ENCODE measurements at regions not wholly inside any gene's neighbourhood (a gene's known extent, or its start where the extent isn't known, plus 50 kb on each side); places are given as distances from the start of the nearest gene placed in this dataset.

DNA sequence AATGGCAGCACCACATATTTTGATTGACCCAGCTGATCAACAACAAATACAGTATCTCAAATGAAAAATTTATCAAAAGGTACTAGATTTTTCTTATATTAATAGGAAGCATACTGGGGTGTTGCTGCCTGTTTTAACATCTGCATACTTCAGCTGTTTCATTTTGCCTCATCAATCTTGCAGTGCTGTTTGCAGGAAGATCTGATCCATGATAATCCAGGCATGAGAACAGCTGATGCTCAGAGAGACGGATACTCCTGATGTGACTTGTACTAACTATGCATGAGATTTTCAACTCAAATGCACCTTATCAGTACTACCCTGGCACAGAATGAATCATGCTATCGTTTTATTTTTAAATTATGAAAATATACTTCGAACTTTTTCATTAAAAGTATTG, 2136.8 kb downstream of the PCDH9 start:
- H3K9me3 ChIP-seq (ENCODE audit: control insufficient read depth in 5 of 5, low read length in 5 of 5): peaks cover 0 to 3% (median 0%) of the 10 kb centered on the region in 5 donors
- no peaks in the 10 kb centered on the region for H3K27me3 ChIP-seq (ENCODE audit: control insufficient read depth in 5 of 5, insufficient read depth in 4 of 5, low read length in 5 of 5)
- no peak overlapping the region for H3K4me3 ChIP-seq (ENCODE audit: low read depth in 1 of 5, low read length in 5 of 5)
- no peak overlapping the region for H3K9ac ChIP-seq (ENCODE audit: low read length in 5 of 5)
- H3K4me1 ChIP-seq (ENCODE audit: control insufficient read depth in 5 of 5, insufficient read depth in 5 of 5, low read length in 5 of 5): no peaks in the 10 kb centered on the region
- H3K27ac ChIP-seq (ENCODE audit: low read depth, low read length): no peak overlapping the region
- no peaks in the 10 kb centered on the region for H3K36me3 ChIP-seq (ENCODE audit: control insufficient read depth in 5 of 5, insufficient read depth in 5 of 5, low read length in 5 of 5)

DNA sequence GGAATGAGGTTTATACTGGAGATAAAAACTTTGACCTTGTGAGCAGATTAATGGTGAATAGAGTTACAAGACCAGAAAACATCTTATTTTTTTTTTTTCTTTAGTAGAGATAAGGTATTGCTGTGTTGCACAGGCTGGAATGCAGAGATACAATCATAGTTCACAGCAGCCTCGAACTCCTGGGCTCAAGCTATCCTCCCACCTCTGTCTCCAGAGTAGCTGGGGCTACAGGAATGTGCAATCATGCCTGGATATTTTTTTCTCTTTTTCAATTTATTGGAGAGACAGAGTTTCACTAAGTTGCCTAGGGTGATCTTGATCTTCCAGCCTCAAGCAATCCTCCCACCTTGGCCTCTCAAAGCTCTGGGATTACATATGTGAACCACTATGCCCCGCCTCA, 2139.1 kb downstream of the PCDH9 start:
- Histone ChIP-seq H3K4me1 (ENCODE audit: control insufficient read depth in 5 of 5, insufficient read depth in 5 of 5, low read length in 5 of 5) (no peaks in the 10 kb centered on the region), H3K9me3 (ENCODE audit: control insufficient read depth in 5 of 5, low read length in 5 of 5) (peaks cover 0 to 3% (median 0%) of the 10 kb centered on the region in 5 donors), H3K27me3 (ENCODE audit: control insufficient read depth in 5 of 5, insufficient read depth in 4 of 5, low read length in 5 of 5) (no peaks in the 10 kb centered on the region), H3K27ac (ENCODE audit: low read depth, low read length) (no peak overlapping the region), H3K9ac (ENCODE audit: low read length in 5 of 5) (no peak overlapping the region), H3K4me3 (ENCODE audit: low read depth in 1 of 5, low read length in 5 of 5) (no peak overlapping the region), H3K36me3 (ENCODE audit: control insufficient read depth in 5 of 5, insufficient read depth in 5 of 5, low read length in 5 of 5) (no peaks in the 10 kb centered on the region)

DNA sequence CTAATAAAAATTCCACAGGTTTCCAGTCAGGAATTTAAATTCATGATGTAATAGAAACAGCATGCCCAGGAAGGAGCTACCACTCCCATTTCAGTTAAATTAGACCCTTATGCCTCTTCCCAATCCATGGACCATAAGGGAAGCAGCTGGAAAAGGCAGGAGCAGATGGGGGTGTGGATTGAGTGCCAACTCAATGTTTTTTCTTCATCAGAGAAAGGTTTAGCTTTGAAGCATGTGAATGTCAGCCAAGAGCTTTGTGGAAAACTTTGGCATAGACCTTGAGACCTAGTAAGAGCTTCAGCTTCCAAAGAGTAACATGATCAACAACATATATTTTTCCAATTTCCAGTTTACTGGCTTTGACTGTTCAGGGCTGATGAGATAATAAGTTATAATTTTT, 2139.9 kb downstream of the PCDH9 start:
- Histone ChIP-seq H3K9ac (ENCODE audit: low read length in 5 of 5) (no peak overlapping the region), H3K4me3 (ENCODE audit: low read depth in 1 of 5, low read length in 5 of 5) (no peak overlapping the region), H3K4me1 (ENCODE audit: control insufficient read depth in 5 of 5, insufficient read depth in 5 of 5, low read length in 5 of 5) (no peaks in the 10 kb centered on the region), H3K27me3 (ENCODE audit: control insufficient read depth in 5 of 5, insufficient read depth in 4 of 5, low read length in 5 of 5) (no peaks in the 10 kb centered on the region), H3K9me3 (ENCODE audit: control insufficient read depth in 5 of 5, low read length in 5 of 5) (peaks cover 0 to 3% (median 0%) of the 10 kb centered on the region in 5 donors), H3K36me3 (ENCODE audit: control insufficient read depth in 5 of 5, insufficient read depth in 5 of 5, low read length in 5 of 5) (no peaks in the 10 kb centered on the region), H3K27ac (ENCODE audit: low read depth, low read length) (no peak overlapping the region)

DNA sequence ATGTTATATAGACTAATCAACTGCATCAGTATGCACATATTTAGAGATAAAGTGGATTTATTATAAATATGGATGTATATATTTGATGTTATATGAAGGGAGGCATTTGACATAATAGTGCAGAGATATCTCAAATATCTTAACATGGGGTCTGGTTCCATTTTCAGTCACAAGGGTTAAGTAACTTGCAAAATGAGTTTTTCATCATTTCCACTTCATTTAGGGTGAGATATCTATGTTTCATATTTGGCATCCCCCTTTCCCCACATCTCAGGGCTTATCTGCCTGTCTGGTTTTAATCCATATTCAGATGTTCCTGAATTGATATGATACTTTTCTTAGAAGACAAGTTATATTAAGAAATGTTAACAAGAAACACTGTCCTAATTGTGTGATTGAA, 2141.2 kb downstream of the PCDH9 start:
- Histone ChIP-seq H3K27ac (ENCODE audit: low read depth, low read length) (no peak overlapping the region), H3K9ac (ENCODE audit: low read length in 5 of 5) (no peak overlapping the region), H3K4me1 (ENCODE audit: control insufficient read depth in 5 of 5, insufficient read depth in 5 of 5, low read length in 5 of 5) (no peaks in the 10 kb centered on the region), H3K4me3 (ENCODE audit: low read depth in 1 of 5, low read length in 5 of 5) (no peak overlapping the region), H3K9me3 (ENCODE audit: control insufficient read depth in 5 of 5, low read length in 5 of 5) (peaks cover 0 to 3% (median 0%) of the 10 kb centered on the region in 5 donors), H3K27me3 (ENCODE audit: control insufficient read depth in 5 of 5, insufficient read depth in 4 of 5, low read length in 5 of 5) (no peaks in the 10 kb centered on the region), H3K36me3 (ENCODE audit: control insufficient read depth in 5 of 5, insufficient read depth in 5 of 5, low read length in 5 of 5) (no peaks in the 10 kb centered on the region)

DNA sequence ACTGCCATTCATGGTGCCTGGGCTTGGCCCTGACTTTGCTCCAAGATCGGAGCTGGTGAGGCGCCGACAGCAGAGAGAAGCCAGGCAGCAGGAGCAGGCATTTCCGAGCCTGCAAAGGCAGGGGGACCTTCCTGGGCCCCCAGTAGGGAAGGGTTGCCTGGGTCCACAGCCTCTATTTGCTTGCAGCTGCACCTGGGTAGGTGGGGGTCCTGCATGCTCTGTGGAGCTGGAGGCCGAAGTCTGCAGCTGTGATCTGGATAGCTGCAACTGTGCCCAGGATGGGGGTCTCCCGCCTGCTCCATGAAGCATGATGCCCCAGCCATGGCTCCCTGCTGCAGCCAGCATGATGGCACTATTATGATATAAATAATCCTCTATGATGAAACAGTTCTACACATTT, 2144.2 kb downstream of the PCDH9 start:
- no peaks in the 10 kb centered on the region for H3K4me1 ChIP-seq (ENCODE audit: control insufficient read depth in 5 of 5, insufficient read depth in 5 of 5, low read length in 5 of 5)
- H3K27ac ChIP-seq (ENCODE audit: low read depth, low read length): no peak overlapping the region
- no peaks in the 10 kb centered on the region for H3K36me3 ChIP-seq (ENCODE audit: control insufficient read depth in 5 of 5, insufficient read depth in 5 of 5, low read length in 5 of 5)
- H3K9ac ChIP-seq (ENCODE audit: low read length in 5 of 5): no peak overlapping the region
- peaks cover 0 to 6% (median 0%) of the 10 kb centered on the region in 5 donors for H3K9me3 ChIP-seq (ENCODE audit: control insufficient read depth in 5 of 5, low read length in 5 of 5)
- H3K4me3 ChIP-seq (ENCODE audit: low read depth in 1 of 5, low read length in 5 of 5): no peak overlapping the region
- H3K27me3 ChIP-seq (ENCODE audit: control insufficient read depth in 5 of 5, insufficient read depth in 4 of 5, low read length in 5 of 5): no peaks in the 10 kb centered on the region

DNA sequence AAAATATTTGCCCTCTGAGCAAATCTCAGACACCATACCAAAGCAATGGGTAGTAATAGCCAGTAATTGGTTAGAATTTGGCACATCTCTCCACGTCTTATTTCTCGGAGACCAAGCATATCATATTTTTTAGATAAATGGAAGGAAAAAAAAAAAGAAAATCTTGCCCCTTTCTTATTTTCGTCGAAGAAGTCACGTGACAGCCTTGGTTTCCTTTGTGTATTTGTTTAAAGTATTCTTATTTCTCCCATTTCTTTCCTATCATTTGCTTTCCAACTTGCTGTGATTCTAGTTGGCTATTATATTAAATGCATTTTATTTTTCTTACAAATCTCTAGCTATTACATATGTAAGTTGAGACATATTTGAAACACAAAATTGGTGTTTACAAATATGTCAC, 2155.9 kb downstream of the PCDH9 start:
- H3K27ac ChIP-seq (ENCODE audit: low read depth, low read length): no peak overlapping the region
- no peaks in the 10 kb centered on the region for H3K36me3 ChIP-seq (ENCODE audit: control insufficient read depth in 5 of 5, insufficient read depth in 5 of 5, low read length in 5 of 5)
- H3K9ac ChIP-seq (ENCODE audit: low read length in 5 of 5): no peak overlapping the region
- H3K4me3 ChIP-seq (ENCODE audit: low read depth in 1 of 5, low read length in 5 of 5): no peak overlapping the region
- H3K4me1 ChIP-seq (ENCODE audit: control insufficient read depth in 5 of 5, insufficient read depth in 5 of 5, low read length in 5 of 5): no peaks in the 10 kb centered on the region
- no peaks in the 10 kb centered on the region for H3K27me3 ChIP-seq (ENCODE audit: control insufficient read depth in 5 of 5, insufficient read depth in 4 of 5, low read length in 5 of 5)
- no peaks in the 10 kb centered on the region for H3K9me3 ChIP-seq (ENCODE audit: control insufficient read depth in 5 of 5, low read length in 5 of 5)

DNA sequence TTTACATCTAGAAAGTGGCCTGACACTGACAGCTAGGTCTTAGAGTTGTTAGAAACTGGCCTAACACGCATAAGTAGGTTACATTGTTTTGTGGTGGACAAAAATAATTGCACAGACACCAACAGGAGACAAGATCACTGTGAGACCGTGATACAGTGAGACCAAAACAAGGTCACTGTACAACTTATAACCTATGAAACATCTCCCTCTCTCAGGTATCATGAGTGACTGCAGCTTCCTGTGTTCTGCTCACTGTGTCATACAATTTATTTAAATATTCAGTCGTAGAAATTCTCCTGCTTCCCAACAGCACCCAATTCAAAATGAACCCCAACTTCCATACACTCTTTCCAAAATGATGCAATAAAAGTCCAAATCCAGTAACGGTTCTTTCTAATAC, 2165.2 kb downstream of the PCDH9 start:
- Histone ChIP-seq H3K4me3 (ENCODE audit: low read depth in 1 of 5, low read length in 5 of 5) (no peak overlapping the region), H3K27me3 (ENCODE audit: control insufficient read depth in 5 of 5, insufficient read depth in 4 of 5, low read length in 5 of 5) (no peaks in the 10 kb centered on the region), H3K9me3 (ENCODE audit: control insufficient read depth in 5 of 5, low read length in 5 of 5) (no peaks in the 10 kb centered on the region), H3K27ac (ENCODE audit: low read depth, low read length) (no peak overlapping the region), H3K36me3 (ENCODE audit: control insufficient read depth in 5 of 5, insufficient read depth in 5 of 5, low read length in 5 of 5) (no peaks in the 10 kb centered on the region), H3K9ac (ENCODE audit: low read length in 5 of 5) (no peak overlapping the region), H3K4me1 (ENCODE audit: control insufficient read depth in 5 of 5, insufficient read depth in 5 of 5, low read length in 5 of 5) (no peaks in the 10 kb centered on the region)

DNA sequence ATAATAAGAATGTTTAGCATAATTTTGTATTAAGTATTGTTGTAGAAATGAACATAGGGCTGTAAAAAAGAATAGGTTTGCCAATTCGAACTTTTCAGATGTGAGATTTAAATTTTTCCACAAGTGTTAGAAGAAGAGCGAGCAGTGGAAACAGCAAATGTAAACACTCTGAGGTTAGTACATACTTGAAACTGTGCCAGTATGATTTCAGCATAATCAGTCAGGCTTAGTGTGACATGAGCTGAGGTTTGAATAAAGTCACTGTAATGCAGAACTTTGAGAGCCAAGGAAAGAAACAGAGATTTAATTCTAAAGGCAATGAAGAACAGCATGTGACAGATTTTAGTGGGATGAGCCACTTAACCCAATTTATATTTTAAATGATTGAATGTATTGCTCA, 2166.4 kb downstream of the PCDH9 start:
- Histone ChIP-seq H3K4me3 (ENCODE audit: low read depth in 1 of 5, low read length in 5 of 5) (no peak overlapping the region), H3K9ac (ENCODE audit: low read length in 5 of 5) (no peak overlapping the region), H3K9me3 (ENCODE audit: control insufficient read depth in 5 of 5, low read length in 5 of 5) (no peaks in the 10 kb centered on the region), H3K27ac (ENCODE audit: low read depth, low read length) (no peak overlapping the region), H3K36me3 (ENCODE audit: control insufficient read depth in 5 of 5, insufficient read depth in 5 of 5, low read length in 5 of 5) (no peaks in the 10 kb centered on the region), H3K4me1 (ENCODE audit: control insufficient read depth in 5 of 5, insufficient read depth in 5 of 5, low read length in 5 of 5) (no peaks in the 10 kb centered on the region), H3K27me3 (ENCODE audit: control insufficient read depth in 5 of 5, insufficient read depth in 4 of 5, low read length in 5 of 5) (no peaks in the 10 kb centered on the region)

DNA sequence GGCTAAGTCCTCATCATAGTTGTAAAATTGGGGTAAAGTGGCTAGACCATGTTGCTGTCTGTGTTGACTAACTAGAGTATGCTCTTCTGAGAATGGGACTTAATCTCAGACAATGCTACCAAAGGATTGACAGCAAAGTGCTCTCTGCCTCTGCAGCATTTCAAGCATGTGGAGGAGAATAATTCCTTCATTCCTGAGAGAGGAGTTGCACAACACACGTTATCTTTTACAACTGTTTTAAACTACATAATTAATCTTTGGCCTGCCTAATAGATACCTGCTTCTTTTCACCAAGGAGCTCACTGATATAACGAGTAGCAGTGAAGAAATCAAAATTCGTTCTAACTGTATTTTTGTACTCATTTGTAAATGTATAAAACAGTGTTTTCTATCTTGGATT, 2172.2 kb downstream of the PCDH9 start:
- Histone ChIP-seq H3K36me3 (ENCODE audit: control insufficient read depth in 5 of 5, insufficient read depth in 5 of 5, low read length in 5 of 5) (no peaks in the 10 kb centered on the region), H3K27me3 (ENCODE audit: control insufficient read depth in 5 of 5, insufficient read depth in 4 of 5, low read length in 5 of 5) (no peaks in the 10 kb centered on the region), H3K9ac (ENCODE audit: low read length in 5 of 5) (no peak overlapping the region), H3K4me3 (ENCODE audit: low read depth in 1 of 5, low read length in 5 of 5) (no peak overlapping the region), H3K9me3 (ENCODE audit: control insufficient read depth in 5 of 5, low read length in 5 of 5) (no peaks in the 10 kb centered on the region), H3K4me1 (ENCODE audit: control insufficient read depth in 5 of 5, insufficient read depth in 5 of 5, low read length in 5 of 5) (no peaks in the 10 kb centered on the region), H3K27ac (ENCODE audit: low read depth, low read length) (no peak overlapping the region)

DNA sequence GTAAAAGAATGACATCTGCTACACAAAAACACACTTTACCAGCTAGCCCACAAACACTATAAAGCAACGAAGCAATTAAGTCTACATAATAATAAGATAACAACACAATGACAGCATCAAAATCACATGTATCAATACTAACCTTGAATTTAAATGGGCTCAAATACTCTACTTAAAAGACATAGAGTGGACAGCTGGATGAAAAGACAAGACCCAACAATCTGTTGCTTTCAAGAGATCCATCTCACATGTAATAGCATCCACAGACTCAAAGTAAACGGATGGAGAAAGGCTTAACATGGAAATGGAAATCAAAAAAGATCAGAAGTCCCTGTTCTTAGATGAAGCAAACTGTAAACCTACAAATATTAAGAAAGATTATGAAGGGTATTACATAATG, 2175.9 kb downstream of the PCDH9 start:
- H3K4me1 ChIP-seq (ENCODE audit: control insufficient read depth in 5 of 5, insufficient read depth in 5 of 5, low read length in 5 of 5): no peaks in the 10 kb centered on the region
- H3K27ac ChIP-seq (ENCODE audit: low read depth, low read length): no peak overlapping the region
- H3K9ac ChIP-seq (ENCODE audit: low read length in 5 of 5): no peak overlapping the region
- no peaks in the 10 kb centered on the region for H3K9me3 ChIP-seq (ENCODE audit: control insufficient read depth in 5 of 5, low read length in 5 of 5)
- no peak overlapping the region for H3K4me3 ChIP-seq (ENCODE audit: low read depth in 1 of 5, low read length in 5 of 5)
- H3K36me3 ChIP-seq (ENCODE audit: control insufficient read depth in 5 of 5, insufficient read depth in 5 of 5, low read length in 5 of 5): no peaks in the 10 kb centered on the region
- H3K27me3 ChIP-seq (ENCODE audit: control insufficient read depth in 5 of 5, insufficient read depth in 4 of 5, low read length in 5 of 5): no peaks in the 10 kb centered on the region

DNA sequence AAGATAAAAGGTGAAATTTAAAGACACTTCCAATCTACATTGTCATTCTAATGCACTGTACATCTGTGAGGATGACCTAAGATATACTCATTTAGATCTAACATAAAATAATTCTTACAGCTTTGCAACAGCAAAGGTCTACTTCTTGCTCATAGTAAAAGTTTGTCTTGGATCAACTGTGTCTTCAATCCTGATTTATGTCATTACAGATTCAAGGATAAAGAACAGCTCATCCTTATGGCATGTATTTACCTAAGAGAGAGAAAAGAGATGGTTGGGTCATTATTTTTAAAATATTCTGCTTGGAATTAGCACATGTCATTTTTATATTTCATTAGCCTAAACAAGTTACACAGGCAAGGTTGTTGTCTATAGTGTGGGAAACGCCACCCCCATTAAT, 2193.1 kb downstream of the PCDH9 start:
- H3K27ac ChIP-seq (ENCODE audit: low read depth, low read length): no peak overlapping the region
- no peak overlapping the region for H3K9ac ChIP-seq (ENCODE audit: low read length in 5 of 5)
- H3K4me3 ChIP-seq (ENCODE audit: low read depth in 1 of 5, low read length in 5 of 5): no peak overlapping the region
- no peaks in the 10 kb centered on the region for H3K27me3 ChIP-seq (ENCODE audit: control insufficient read depth in 5 of 5, insufficient read depth in 4 of 5, low read length in 5 of 5)
- no peaks in the 10 kb centered on the region for H3K36me3 ChIP-seq (ENCODE audit: control insufficient read depth in 5 of 5, insufficient read depth in 5 of 5, low read length in 5 of 5)
- peaks cover 0 to 9% (median 0%) of the 10 kb centered on the region in 5 donors for H3K9me3 ChIP-seq (ENCODE audit: control insufficient read depth in 5 of 5, low read length in 5 of 5)
- no peaks in the 10 kb centered on the region for H3K4me1 ChIP-seq (ENCODE audit: control insufficient read depth in 5 of 5, insufficient read depth in 5 of 5, low read length in 5 of 5)
